DMS153 treated with DMSO at 0.1 percent for 48 hours (cell line): ENCODE measurements at regions not wholly inside any gene's neighbourhood (a gene's known extent, or its start where the extent isn't known, plus 50 kb on each side); places are given as distances from the start of the nearest gene placed in this dataset.

Experiments
- DNase-seq: peaks from one replicate; lab custom pipeline; 2025; ENCODE audit not compliant: unreplicated experiment; lab: John Stamatoyannopoulos, UW

DNA sequence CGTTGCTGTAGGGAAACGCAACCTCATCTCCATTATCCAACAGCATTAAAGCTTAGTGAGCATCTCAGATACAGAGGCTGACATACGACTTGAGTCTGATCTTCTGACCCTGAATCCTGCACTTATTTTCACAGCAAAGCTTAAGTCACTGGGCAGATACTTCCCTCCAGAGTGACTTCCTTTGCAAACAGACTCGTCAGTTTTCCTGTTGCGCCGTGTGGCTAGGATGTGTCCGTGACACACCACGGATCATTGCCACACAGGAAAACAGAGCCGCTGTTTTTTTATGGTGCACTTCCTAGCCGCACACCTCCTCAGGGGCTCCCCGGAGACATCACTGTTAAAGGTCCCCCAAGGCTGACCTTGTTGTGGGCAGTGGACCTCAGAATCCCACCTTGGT, 94.9 kb upstream of the MKI67 start:
- DNase-seq: no peak

DNA sequence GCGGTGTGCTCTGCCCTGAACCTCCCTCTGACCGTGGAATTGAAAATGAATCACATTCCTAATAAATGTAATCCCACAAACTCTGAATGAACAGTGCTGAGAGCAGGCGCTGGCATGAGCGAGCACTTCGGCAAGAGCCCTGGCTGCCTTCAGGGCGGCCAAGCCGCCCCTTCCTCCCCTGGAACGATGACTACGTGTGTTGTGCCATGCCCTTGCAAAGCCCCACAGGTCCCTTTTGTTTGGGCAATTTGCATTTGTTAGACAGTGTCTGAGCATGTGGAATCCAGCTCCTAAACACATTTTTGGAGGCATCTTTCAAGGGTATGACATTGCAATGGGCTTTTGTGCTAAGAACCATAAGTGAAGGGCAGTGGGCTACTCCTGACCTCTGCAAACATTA, 95.6 kb upstream of the MKI67 start:
- no peak for DNase-seq

DNA sequence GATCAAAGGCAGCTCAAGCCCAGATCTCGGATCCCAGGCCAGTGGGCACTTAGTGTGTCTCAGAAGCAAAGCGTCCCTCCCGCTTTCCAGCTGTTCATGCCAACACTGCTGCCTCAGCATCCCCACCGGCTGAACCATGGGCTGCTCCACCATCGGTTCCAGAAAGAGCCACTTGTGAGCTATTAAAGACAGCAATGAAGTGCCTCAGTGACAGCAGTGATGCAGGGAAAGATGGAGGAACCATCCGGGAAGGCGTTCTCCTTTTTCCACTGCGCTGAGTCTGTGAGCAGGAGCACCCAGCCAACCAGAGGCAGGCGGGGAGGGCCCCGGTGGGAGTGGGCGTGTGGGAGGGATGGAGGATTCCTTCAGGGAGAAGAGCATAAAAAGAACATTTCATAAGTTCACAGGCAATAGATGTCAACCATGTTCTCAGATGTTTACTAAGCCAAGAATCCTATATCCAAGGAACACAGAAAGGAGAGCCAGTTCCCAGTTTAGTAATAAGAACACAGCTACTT, 96.2 kb upstream of the MKI67 start:
- no peak for DNase-seq

DNA sequence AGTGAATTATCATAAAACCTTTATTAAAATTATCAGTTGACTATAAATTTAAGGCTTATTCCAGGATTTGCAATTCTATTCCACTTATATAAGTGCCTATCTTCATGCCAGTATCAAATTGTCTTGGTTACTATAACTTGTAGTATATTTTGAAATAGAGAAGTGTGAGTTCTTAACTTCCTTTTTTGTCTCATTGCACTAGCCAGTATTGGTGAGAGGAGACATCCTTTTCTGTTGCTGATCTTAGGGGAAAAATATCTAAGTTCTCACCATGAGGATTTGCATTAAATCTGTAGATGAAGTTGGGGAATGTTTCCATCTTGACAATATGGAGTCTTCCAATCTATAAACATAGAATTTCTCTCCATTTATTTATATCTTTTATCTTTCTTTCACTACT, 104.2 kb upstream of the MKI67 start:
- DNase-seq: no peak

DNA sequence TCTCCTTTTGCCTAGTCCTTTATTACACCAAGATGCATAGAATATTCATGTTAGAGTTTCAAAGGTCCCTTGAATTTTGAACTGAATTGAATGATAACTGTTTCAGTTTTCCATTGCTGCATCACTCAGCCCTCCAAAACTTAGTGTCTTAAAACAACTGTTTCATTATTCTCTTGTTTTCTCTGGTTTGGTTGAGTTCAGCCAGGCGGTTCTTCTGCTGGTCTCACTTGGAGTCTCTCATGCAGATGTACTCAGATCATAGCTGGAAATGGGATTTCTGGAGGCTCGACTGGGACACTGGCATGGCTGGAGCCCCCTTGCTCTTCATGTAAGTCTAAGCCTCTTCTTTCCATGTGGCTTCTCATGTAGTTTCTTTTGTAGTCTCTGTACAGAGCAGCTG, 107.2 kb upstream of the MKI67 start:
- no peak for DNase-seq

DNA sequence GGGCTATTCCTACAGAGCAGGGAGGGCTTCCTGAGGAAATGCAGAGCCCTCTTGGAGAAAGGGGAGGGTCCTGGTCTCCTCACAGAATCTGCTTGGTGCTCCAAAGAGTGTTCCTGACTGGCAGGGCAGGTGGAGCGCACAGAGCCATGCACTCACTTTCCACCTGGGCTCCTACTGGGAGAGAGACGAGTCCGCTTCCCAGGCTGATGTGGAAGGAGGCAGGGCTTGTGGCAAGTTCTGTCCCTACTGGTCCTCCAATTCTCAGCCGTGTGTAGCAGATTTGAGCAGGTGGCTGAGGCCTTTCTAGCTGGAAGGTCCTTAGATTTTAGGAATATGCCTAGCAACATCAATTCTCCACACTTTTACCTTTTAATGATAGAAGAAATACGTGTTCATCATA, 111.5 kb upstream of the MKI67 start:
- no peak for DNase-seq

DNA sequence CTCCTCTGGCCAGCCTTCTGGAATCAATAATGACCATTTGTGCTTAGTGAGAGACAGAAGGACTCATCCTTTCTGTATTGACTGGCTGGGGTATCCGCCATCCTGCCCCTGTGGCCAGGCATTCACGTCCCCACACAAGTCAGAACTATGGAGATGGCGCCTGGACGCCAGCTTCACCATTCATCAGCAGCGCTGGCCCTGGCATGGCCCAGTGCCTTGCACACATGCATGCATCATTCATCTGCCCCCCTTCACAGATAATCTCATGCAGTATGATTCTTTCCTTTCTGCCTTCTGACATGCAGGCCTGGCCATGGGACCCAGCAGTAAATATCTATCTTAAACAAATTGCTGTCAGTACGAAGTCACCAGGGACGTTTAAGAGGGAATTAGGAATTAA, 114.8 kb upstream of the MKI67 start:
- no peak for DNase-seq

DNA sequence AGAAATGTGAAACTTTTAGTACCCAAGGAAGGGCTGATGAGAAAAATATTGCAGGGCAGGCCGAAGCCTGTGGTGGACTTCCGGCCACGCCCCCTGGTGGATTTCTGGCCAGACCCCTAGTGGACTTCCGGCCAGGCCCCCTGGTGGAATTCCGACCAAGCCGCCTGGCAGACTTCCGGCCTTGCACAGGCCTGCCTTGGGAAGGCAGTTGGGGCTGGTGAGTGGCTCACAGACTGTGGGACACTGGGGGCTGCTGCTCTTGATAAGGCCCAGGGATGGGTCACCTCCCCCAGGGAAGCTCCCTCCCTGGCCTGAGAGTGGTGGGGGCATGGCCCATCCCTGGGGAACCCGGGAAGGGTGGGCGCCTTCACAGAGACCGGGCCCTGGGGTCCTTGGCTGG, 116.4 kb upstream of the MKI67 start:
- DNase-seq: no peak

DNA sequence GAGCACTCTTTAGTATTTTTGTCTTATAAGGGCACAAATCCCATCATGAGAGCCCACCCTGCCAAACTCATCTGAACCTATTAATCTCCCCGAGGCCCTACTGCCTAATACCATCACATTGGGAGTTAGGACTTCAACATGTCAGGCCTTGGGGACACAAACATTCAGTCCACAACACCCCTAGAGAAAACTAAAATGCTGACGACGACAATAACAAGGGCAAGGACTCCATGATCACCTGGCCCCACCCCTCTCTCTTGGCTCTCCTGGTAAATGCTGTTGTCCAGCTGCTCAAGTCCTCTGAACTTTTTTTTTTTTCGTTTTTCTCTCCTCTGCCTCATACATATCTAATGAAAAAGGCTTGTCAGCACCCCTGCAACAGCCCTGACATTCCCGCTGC, 118.8 kb upstream of the MKI67 start:
- DNase-seq: no peak

DNA sequence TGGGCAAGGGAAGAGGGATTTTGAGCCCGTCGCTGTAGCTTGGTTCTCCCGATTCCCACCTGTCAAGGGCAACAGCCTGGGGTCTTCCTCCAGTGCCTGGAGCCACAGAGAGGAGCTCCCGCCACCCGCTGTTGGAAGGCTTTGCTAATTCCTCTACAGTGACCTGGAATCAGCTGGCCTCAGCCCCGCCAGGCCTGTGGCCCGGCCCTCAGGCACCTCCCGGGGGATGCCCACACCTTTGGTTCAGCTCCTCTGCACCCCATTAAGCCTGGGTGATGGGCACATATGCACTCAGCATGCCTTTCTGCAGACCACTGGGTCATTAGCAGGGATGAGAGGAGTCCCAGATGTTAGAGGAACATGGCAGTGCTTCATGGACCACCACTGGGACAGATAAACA, 121.4 kb upstream of the MKI67 start:
- DNase-seq: no peak

DNA sequence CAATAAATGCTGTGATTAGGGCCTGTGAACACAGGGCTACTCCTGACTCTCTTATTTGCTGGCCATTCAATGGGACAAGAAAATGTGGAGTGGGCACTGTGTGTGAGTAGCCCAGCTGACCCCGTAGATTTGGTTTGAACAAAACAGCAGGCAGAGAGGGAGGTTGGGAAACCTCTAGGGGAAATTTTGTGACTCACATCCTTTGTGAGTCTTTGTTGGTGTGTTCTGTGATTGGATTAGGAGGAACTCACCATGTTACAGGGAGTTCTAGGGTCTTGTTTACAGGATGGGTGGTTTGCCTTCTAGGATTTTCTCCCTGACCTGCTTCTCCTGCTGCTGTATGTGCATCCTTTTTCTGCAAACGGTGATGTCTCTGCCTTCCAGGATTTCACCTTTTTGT, 128.3 kb upstream of the MKI67 start:
- DNase-seq: no peak

DNA sequence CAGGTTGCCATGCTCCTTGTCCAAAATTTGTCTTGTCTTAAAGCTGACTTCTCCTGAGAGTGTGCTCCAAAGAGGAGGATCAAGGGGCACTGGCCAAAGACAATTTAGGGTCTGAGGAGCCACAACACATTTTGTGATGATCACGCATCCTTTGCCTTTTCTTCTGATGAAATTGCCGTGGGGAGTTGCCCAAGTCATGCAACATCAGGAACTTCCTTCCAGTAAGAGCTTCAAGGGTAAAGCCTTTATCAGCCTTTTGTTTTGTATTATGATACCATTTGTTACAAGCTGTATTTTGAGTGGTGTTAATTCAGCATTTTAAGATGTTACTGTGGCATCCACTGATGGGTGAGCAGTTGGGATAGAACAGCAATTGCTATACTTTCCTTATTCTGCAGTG, 131.2 kb upstream of the MKI67 start:
- DNase-seq: no peak

DNA sequence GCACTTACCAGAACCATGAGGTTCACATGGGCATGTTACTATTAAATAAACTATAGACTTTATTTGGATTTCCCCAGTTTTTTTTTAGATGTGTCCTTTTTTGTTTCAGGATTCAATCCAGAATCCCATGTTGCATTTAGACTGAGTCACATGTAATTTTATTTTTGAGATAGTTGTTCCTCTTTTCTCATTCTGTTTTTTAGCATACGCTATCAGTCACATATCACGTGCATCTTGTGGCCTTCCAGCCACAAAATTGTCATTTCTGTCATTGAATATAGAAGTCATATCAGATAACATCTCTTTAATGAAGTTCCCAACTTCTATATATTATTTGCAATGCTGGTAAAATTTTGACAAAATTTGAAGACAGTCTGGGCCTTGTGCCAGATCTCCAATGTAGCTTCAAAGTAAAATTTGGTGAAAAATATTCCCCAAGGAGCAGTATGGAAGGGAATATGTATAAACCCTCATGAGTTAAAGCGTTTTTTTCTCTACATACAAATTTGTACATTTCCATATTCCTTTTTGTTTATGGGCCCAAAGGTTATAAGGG, 132.3 kb upstream of the MKI67 start:
- no peak for DNase-seq

DNA sequence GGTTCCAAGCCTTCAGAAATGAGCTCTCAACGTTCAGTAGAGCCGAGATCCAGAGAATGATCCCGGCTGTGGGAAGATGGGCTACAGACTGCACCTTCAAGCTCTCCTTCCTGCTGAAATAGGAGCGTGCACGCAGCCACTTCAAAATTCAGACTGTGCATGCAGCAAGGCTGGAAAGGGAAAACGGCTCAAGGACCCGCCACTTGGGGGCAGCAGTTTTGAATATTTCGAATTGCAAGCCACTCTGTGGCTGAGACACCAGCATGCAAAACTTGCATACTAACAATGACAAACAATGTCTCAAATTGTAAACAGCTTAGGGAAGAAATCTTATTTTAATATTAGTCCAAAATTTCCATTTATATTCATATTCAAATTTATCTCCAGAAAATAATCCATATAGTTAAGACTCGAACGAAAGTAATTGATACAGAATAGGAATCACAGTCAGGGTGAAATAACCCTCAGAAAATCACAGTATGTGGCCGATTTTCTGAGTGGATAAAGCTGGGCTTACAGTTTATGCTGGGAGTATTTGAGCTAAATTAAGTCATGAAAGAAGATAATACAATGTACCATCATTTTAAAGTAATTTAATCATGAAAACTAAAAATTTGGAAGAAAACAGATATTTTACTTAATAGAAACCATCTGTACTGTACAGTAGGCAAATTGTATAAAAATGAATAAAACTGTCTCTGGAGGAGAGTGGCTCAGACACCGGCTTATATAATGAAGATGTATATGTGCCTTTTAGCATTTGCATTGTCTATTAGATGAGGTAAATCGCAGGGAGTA, 137.9 kb upstream of the MKI67 start:
- peak; percentile 53 for DNase-seq

DNA sequence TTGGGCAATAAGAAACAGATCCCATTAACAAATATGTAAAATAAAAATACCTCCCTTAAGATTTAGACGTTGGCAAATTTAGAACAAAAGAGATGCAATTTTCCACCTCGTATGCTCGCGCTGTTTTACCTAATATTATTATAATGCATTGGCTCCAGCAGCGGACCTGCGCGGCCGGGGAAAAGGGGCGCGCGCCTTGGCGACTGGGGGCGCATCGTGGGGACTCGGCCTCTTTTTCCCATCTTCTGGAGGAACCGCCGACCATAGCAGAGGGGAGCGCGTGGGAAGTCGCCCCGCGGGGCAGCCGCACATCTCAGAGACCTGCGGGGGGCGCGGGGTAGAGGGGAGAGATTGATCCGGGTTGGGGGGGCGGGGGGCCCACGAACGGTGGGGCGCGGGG, 139.4 kb upstream of the MKI67 start:
- no peak for DNase-seq

DNA sequence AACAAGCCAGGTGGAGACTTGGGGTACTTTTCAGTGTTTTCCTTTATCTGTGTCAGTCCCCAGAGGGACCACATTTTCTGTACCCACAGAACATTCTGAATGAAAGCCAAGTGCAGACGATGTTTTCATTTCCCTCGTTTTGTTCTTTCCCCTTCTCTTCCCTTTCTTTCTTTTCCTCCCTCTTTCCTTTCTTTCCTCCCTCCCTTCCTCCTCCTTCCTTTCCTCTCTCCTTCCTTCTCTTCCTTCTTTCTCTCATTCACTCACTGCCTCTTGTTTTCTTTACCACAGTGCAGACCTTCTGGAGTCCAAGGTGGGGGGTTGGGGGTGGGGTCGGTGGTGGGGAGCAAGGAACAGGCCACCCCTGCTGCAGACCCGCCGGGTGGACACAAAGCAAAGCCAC, 141.4 kb upstream of the MKI67 start:
- no peak for DNase-seq

DNA sequence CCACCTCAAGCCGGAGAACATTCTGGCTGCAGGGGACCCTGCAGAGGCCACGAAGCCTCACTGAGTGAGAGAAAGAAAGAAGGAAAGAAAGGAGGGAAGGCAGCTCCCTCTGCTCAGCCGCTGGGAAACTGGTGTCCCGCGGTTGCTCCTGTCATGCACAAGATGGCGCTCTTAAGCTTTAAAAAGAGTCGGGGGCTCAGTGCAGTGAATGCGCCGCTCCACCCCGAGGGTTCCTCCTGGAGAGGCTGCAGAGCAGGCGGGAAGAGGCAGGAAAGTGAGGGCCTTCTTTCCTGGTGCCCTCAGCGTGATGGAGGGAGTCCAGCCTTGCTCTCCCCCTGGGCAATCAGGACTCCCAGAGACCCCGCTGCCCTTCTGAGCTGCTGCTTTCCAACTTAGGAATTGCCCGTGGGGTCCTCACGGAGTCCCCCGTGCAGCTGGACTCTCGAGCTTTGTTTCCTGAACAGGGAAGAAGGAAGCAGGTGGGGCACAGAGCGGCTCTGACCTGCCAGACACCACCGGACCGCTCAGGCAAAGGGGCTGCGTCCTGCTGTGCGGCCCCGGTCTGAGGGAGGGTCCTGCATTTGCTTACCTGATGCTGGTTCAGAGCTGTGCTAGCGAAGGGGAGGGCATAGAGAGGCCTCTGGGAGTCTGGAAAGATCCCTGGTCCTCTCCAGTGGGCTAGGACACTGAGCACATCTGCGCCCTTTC, 141.9 kb upstream of the MKI67 start:
- DNase-seq: peak; percentile 53

DNA sequence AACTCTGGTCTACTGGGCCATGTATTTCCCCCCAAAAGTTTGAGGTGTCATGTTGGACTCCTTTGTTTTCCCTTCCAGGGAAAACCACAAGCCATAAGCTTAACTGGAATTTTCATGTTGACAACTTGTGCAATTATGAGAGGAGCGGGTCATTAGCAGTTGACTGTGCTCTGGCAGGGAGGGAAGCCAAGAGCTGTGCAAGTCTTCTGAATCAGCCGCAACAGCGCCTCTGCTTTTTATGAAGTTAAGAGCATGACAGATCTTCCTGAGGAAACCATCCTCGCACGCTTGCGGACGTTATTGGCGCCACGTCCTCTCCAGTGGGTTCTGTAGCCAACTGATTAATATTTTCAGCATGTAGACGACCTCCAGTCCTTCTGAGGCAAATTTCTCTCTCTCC, 148.7 kb upstream of the MKI67 start:
- DNase-seq: no peak

DNA sequence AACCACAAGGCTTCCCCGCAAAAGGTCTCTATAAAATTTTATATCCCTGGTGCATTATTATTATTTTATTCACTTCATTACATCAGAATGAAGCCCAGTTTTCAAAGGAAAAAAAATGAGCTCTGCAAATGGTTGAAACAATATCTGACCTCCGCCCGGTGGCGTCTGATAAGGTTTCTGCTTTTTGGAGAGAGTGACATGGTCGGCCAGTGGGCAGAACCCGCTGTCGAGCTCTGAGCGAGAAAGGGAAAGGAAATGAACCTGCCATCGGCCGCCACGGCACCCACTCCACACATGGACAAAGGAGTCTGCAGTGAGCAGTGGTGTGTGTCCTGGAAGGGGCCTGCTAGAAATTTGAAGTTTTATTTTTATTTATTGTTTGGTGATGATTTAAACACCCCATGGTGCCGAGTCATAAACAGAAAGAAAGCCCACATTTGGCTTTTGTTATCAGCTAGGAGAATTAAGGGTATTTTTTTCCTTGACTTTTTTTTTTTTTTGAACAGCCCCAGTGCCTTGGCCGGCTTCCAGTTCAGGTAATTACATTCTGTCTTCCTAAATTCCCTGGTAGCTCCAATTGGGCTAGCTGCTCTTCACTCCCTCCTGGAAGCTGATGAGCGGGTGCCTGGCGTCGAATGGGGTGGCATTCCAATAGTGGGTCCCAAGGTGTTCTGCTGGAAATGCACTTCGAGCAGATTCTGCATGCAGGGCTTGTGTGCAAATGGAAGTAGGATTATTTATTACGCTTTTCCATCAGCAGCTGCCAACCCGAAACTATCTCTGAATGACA, 149.4 kb upstream of the MKI67 start:
- peak; percentile 24 for DNase-seq

DNA sequence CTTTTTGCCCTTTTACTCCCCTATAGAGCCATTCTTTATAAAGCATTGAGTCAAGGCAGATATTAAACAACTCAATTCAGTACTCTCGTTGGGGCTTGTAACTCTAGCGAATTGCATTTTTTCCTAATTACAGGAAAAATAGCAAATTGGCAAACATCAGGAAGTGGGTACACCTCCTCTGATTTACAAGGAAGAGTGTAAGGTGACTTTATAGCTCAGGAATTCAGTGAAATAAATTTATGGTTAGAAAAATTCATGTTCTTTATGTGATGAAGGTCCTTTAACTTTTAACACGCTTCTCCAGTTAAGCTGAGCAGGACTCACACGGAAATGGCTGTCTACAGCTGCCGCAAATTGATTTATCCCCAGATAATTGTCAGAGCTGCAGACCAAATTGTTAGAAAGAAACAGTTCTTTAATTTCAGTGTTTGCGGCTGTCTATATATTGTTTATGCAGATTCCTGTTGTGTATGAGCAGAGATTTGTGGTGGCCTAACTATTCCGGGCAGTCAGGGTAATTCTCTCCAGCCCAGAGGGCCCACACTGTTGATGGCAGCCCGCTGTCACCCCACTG, 151.1 kb upstream of the MKI67 start:
- no peak for DNase-seq

DNA sequence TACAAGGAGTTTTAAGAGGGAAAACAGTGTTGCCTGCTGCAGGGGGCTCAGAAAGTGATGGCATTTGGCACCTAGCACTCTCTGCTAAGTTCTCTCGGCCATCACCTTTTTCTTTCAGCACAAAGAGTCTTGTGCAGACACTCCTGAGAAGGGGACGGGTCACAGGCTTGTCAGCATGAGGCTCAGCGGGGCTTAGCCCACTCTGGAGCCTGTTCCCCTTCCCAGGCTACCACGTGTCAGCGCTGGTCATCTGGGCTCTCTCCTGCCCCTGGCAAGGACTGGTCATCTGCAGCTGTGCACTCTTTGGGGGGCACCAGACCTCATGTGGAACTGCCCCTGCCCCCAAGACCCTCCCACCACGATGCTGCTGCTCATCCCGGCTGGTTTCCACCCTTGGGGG, 152.1 kb upstream of the MKI67 start:
- DNase-seq: no peak
